Large intestine (tissue), 3 donors: ENCODE measurements at regions not wholly inside any gene's neighbourhood (a gene's known extent, or its start where the extent isn't known, plus 50 kb on each side); places are given as distances from the start of the nearest gene placed in this dataset.

Source experiments
- DNase-seq, 2 donors: peaks; one replicate each; pipeline versions ENCODE4 v3.0.0 to v3.0.0-alpha.2; 2013
- H3K27ac ChIP-seq: one replicate; pipeline ENCODE4 v1.5.1; 2013; ENCODE audit warnings: low read length
- H3K27me3 ChIP-seq: 2 replicates; pipeline ENCODE4 v1.6.1; 2013; ENCODE audit warnings: low read length; ENCODE audit not compliant: control insufficient read depth, insufficient read depth
- H3K36me3 ChIP-seq: 2 replicates; pipeline ENCODE4 v1.6.1; 2013; ENCODE audit warnings: low read length; ENCODE audit not compliant: control insufficient read depth, insufficient read depth
- H3K4me1 ChIP-seq: one replicate; pipeline ENCODE4 v1.6.1; 2013; ENCODE audit warnings: low read length; ENCODE audit not compliant: control insufficient read depth, insufficient read depth
- H3K4me3 ChIP-seq: one replicate; pipeline ENCODE4 v1.5.1; 2013; ENCODE audit warnings: low read length
- H3K9me3 ChIP-seq: one replicate; pipeline ENCODE4 v1.6.1; 2013; ENCODE audit warnings: mild to moderate bottlenecking, low read depth, low read length, moderate library complexity; ENCODE audit not compliant: control insufficient read depth
- WGBS: methylation state at CpG from one replicate; pipeline ENCODE4 v1.1.5; 2013; ENCODE audit warnings: low lambda C conversion rate; ENCODE audit not compliant: insufficient coverage; 5-methylcytosine and 5-hydroxymethylcytosine counted together

GRCh38 chr4:128471576-128471975 lies 184.0 kb upstream of the PGRMC2 start:
- Histone ChIP-seq H3K36me3 (no peaks in the 10 kb centered on the region), H3K27ac (no peak overlapping the region), H3K9me3 (no peaks in the 10 kb centered on the region), H3K27me3 (no peaks in the 10 kb centered on the region), H3K4me1 (no peaks in the 10 kb centered on the region), H3K4me3 (no peak overlapping the region)
- no CpG with 5 or more reads among the region's 2 CpGs for WGBS
- DNase-seq: no peak

- H3K4me1 ChIP-seq: no peaks in the 10 kb centered on the region
- no peak overlapping the region for H3K4me3 ChIP-seq
- H3K9me3 ChIP-seq: no peaks in the 10 kb centered on the region
- no peak overlapping the region for H3K27ac ChIP-seq
- no peak for DNase-seq
- WGBS: 100% methylated on average over 1 of the region's 5 CpGs
- H3K36me3 ChIP-seq: no peaks in the 10 kb centered on the region
- H3K27me3 ChIP-seq: no peaks in the 10 kb centered on the region
Measured at GRCh38 chr4:128470492-128471053, 183.0 kb upstream of the PGRMC2 start.

- DNase-seq: peak; percentile 82 to 86
- no peak overlapping the region for H3K4me3 ChIP-seq
- WGBS: 53% methylated on average over 2 of the region's 6 CpGs
Measured at GRCh38 chr4:128468123-128468989, 180.7 kb upstream of the PGRMC2 start.

DNA sequence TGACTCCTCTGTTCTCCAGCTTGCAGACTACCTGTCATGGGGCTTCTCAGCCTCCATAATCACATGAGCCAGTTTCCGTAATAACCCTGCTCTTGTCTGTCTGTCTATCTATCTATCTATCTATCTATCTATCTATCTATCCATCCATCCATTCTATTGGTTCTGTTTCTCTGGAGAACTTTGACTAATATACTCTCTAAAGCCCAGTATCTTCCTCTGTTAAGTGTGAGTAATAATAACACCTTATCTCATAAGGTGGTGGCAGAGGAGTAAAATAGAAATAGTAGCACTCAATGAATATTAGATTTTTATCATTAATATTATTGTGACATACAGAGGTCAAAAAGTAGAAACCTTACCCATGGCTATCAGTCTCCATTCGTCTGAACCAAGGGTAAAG lies 177.9 kb upstream of the PGRMC2 start:
- Histone ChIP-seq H3K4me3 (no peak overlapping the region), H3K27ac (no peak overlapping the region), H3K27me3 (no peaks in the 10 kb centered on the region), H3K9me3 (no peaks in the 10 kb centered on the region), H3K36me3 (no peaks in the 10 kb centered on the region), H3K4me1 (no peaks in the 10 kb centered on the region)
- WGBS: no CpG with 5 or more reads among the region's 2 CpGs
- DNase-seq: peak in 1 of 2 donors; percentile 39

More at GRCh38 chr4:128468123-128468989, 180.7 kb upstream of the PGRMC2 start:
- H3K27me3 ChIP-seq: no peaks in the 10 kb centered on the region
- H3K9me3 ChIP-seq: no peaks in the 10 kb centered on the region
- H3K36me3 ChIP-seq: no peaks in the 10 kb centered on the region
- no peaks in the 10 kb centered on the region for H3K4me1 ChIP-seq
- peak overlapping the region; percentile 51 for H3K27ac ChIP-seq

GRCh38 chr4:128463006-128463405 lies 175.4 kb upstream of the PGRMC2 start:
- Histone ChIP-seq H3K36me3 (no peaks in the 10 kb centered on the region), H3K4me3 (no peak overlapping the region), H3K9me3 (no peaks in the 10 kb centered on the region), H3K4me1 (no peaks in the 10 kb centered on the region), H3K27me3 (no peaks in the 10 kb centered on the region), H3K27ac (no peak overlapping the region)
- no CpG with 5 or more reads among the region's 2 CpGs for WGBS
- DNase-seq: no peak

- no peaks in the 10 kb centered on the region for H3K9me3 ChIP-seq
- no peaks in the 10 kb centered on the region for H3K4me1 ChIP-seq
- H3K27me3 ChIP-seq: no peaks in the 10 kb centered on the region
- no peak overlapping the region for H3K27ac ChIP-seq
- no peaks in the 10 kb centered on the region for H3K36me3 ChIP-seq
- WGBS: no CpG with 5 or more reads among the region's 8 CpGs
- no peak for DNase-seq
- H3K4me3 ChIP-seq: no peak overlapping the region
Measured at GRCh38 chr4:128462103-128462783, 174.6 kb upstream of the PGRMC2 start.

DNA sequence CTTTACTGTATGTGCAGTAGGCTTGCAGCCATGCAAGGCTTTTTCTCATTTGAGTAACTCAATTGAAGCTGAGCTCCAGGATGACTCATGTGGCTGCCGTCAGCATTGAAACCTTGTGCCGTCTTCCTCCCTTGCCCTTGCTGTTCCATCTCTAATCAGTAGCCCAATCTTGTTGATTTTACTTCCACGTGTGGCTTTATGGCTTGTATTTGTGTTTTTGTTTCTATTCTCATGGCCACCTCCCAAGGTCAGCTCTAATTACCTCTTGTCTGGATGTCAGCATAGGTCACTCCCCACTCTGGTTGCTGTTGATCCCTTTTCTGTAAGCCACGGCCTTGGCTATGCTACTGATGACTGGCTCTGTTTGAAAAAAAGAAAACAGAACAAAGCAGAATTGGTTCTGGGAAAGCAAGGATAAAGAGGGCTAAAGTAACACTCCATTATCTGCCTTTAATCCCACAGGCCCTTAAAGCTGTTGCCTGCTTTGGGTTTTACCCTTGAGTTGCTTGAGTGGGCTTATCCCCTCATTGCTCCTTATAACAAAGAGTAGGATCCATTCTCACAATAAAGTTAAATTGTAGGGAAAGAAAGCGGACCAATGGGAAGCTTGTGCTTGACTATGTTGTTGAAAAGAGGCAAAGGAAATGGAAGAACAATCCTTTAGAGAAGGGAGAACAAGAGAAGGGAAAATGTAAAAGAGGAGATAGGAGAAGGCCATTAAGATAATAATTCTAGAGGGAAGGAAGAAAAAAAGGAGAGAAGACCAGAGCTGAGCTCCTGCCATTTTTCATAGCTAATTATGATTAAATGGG lies 173.9 kb upstream of the PGRMC2 start:
- DNase-seq: no peak
- no peaks in the 10 kb centered on the region for H3K9me3 ChIP-seq
- H3K4me1 ChIP-seq: no peaks in the 10 kb centered on the region
- no peaks in the 10 kb centered on the region for H3K27me3 ChIP-seq
- H3K36me3 ChIP-seq: no peaks in the 10 kb centered on the region
- no peak overlapping the region for H3K4me3 ChIP-seq
- WGBS: 100% methylated on average over 1 of the region's 5 CpGs
- H3K27ac ChIP-seq: no peak overlapping the region

DNA sequence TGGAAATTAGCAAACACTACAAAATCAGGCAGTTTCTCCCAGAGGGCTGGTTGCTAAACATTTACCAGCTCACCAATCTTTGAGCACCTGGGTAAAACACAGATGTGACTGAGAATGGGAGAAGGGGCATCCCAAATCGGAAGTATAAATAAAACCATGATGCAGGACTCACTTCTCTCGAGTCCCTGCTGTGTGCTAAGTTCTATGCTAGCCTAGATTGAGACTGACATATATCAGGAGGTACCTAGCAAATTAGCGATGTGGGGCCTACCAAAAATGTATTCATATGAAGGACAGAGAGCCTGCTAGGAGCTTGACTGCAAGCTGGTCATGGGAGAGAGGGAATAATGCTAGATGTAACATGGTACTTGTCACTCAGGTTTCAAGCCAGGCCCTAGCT lies 171.9 kb upstream of the PGRMC2 start:
- H3K27ac ChIP-seq: no peak overlapping the region
- no peaks in the 10 kb centered on the region for H3K27me3 ChIP-seq
- WGBS: no CpG with 5 or more reads among the region's 3 CpGs
- no peaks in the 10 kb centered on the region for H3K4me1 ChIP-seq
- no peaks in the 10 kb centered on the region for H3K36me3 ChIP-seq
- no peaks in the 10 kb centered on the region for H3K9me3 ChIP-seq
- no peak overlapping the region for H3K4me3 ChIP-seq
- no peak for DNase-seq

GRCh38 chr4:128458816-128459215 lies 171.2 kb upstream of the PGRMC2 start:
- Histone ChIP-seq H3K9me3 (no peaks in the 10 kb centered on the region), H3K27me3 (no peaks in the 10 kb centered on the region), H3K36me3 (no peaks in the 10 kb centered on the region), H3K27ac (no peak overlapping the region), H3K4me3 (no peak overlapping the region), H3K4me1 (no peaks in the 10 kb centered on the region)
- no peak for DNase-seq
- 100% methylated on average over 1 of the region's 3 CpGs for WGBS

DNA sequence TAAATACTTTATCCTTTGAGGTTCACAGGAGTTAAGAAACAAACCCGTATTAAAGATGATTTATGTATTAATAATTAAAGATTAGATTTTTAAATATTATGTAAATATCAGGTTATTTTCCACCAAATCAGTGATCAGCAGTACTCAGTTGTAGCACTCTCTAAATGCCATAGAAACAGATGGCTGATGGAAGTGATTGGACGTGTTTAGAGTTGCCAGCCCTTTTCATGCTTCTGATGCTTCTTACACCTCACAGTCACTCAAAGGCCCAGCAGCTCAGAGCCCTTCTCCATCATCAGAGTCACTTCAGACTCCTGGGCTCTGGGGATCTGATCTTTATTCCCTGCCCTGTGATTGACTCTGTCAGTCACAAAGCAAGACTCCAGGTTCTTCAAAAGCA lies 170.1 kb upstream of the PGRMC2 start:
- DNase-seq: no peak

More for the DNA sequence above, 170.1 kb upstream of the PGRMC2 start:
- Histone ChIP-seq H3K4me3 (no peak overlapping the region), H3K9me3 (no peaks in the 10 kb centered on the region), H3K36me3 (no peaks in the 10 kb centered on the region), H3K4me1 (no peaks in the 10 kb centered on the region), H3K27me3 (no peaks in the 10 kb centered on the region), H3K27ac (no peak overlapping the region)
- WGBS: no CpG with 5 or more reads among the region's 2 CpGs
